IMR-90 (cell line): ENCODE measurements at regions not wholly inside any gene's neighbourhood (a gene's known extent, or its start where the extent isn't known, plus 50 kb on each side); places are given as distances from the start of the nearest gene placed in this dataset.

Experiments used
- ATAC-seq: fragments of 200-7000 bp; cut with Tn5 transposase; 2 replicates; pipeline ENCODE4 v1.9.1; 2020; ENCODE audit warnings: low read depth, mild to moderate bottlenecking, moderate library complexity
- BruUV-seq: library from RNA; stranded (reverse); fragments of 400-500 nt; replicated peaks from 2 replicates; lab custom pipeline; 2021; lab: Mats Ljungman, UMichigan
- CTCF ChIA-PET: fragments of 300-600 bp; formaldehyde crosslinking; extraction: SDS; loops from one replicate; lab custom pipeline; 2021; ENCODE audit warnings: antibody characterized with exemption; lab: Yijun Ruan, JAX
- POLR2A ChIA-PET: fragments of 300-600 bp; sonication (Branson Sonifier 250); formaldehyde crosslinking; loops from one replicate; lab custom pipeline; 2022; ENCODE audit warnings: antibody characterized with exemption; ENCODE audit not compliant: unreplicated experiment; lab: Charles Lee
- DNase-seq: peaks from one replicate; pipeline ENCODE4 v3.0.0; 2013
- H2AFZ ChIP-seq: replicated peaks from 2 replicates; pipeline ENCODE3; 2013; ENCODE audit warnings: low read length, mild to moderate bottlenecking; ENCODE audit not compliant: poor library complexity
- H2AK5ac ChIP-seq: 2 replicates; pipeline ENCODE4 v1.6.1; 2013; ENCODE audit warnings: low read depth, low read length, inconsistent platforms
- H2AK9ac ChIP-seq: replicated peaks from 2 replicates; pipeline ENCODE3; 2013; ENCODE audit warnings: mild to moderate bottlenecking, low read depth, low read length, moderate library complexity; ENCODE audit not compliant: poor library complexity
- H2BK120ac ChIP-seq: 2 replicates; pipeline ENCODE4 v1.6.1; 2013; ENCODE audit warnings: low read depth, low read length, inconsistent platforms
- H2BK15ac ChIP-seq: 3 replicates; pipeline ENCODE4 v1.6.1; 2013; ENCODE audit warnings: low read depth, low read length, inconsistent platforms
- H2BK20ac ChIP-seq: 2 replicates; pipeline ENCODE4 v1.6.1; 2013; ENCODE audit warnings: low read depth, mild to moderate bottlenecking, inconsistent platforms, low read length, moderate library complexity
- H2BK5ac ChIP-seq: 2 replicates; pipeline ENCODE4 v1.6.1; 2013; ENCODE audit warnings: mild to moderate bottlenecking, low read depth, low read length, inconsistent platforms; ENCODE audit not compliant: poor library complexity, severe bottlenecking
- H3K14ac ChIP-seq: replicated peaks from 2 replicates; pipeline ENCODE4 v1.6.1; 2013; ENCODE audit warnings: low read depth, low read length, inconsistent platforms
- H3K18ac ChIP-seq: 2 replicates; pipeline ENCODE4 v1.6.1; 2013; ENCODE audit warnings: low read depth, low read length, control low read depth
- H3K23ac ChIP-seq: 2 replicates; pipeline ENCODE4 v1.6.1; 2013; ENCODE audit warnings: low read depth, low read length, inconsistent platforms
- H3K27ac ChIP-seq: 2 replicates; pipeline ENCODE4 v1.5.1; 2013; ENCODE audit warnings: mild to moderate bottlenecking, control low read depth, low read length; ENCODE audit not compliant: insufficient read depth
- H3K27me3 ChIP-seq: 2 replicates; pipeline ENCODE4 v1.6.1; 2013; ENCODE audit warnings: low read length; ENCODE audit not compliant: control insufficient read depth, insufficient read depth
- H3K36me3 ChIP-seq: 2 replicates; pipeline ENCODE4 v1.6.1; 2013; ENCODE audit warnings: low read length, mixed read lengths; ENCODE audit not compliant: control insufficient read depth, insufficient read depth
- H3K4ac ChIP-seq: 2 replicates; pipeline ENCODE4 v1.6.1; 2013; ENCODE audit warnings: low read depth, low read length, inconsistent platforms
- H3K4me1 ChIP-seq: 2 replicates; pipeline ENCODE4 v1.6.1; 2013; ENCODE audit warnings: low read length, mixed read lengths; ENCODE audit not compliant: control insufficient read depth, insufficient read depth
- H3K4me2 ChIP-seq: 2 replicates; pipeline ENCODE4 v1.6.1; 2013; ENCODE audit warnings: low read depth, mild to moderate bottlenecking, control low read depth, low read length, moderate library complexity
- H3K4me3 ChIP-seq: 2 replicates; pipeline ENCODE4 v1.5.1; 2013; ENCODE audit warnings: low read depth, mild to moderate bottlenecking, control low read depth, low read length, moderate library complexity; ENCODE audit not compliant: insufficient read depth
- H3K56ac ChIP-seq: 2 replicates; pipeline ENCODE4 v1.6.1; 2013; ENCODE audit warnings: low read length, inconsistent platforms; ENCODE audit not compliant: insufficient read depth; ENCODE audit errors: extremely low read depth
- H3K79me1 ChIP-seq, 2 experiments: 2 replicates each; pipeline ENCODE4 v1.6.1; 2013; ENCODE audit warnings: low read length in 2 of 2, inconsistent platforms in 1 of 2, low read depth in 1 of 2
- H3K9ac ChIP-seq: 2 replicates; pipeline ENCODE4 v1.6.1; 2013; ENCODE audit warnings: low read depth, low read length, control low read depth
- H3K9me1 ChIP-seq: 2 replicates; pipeline ENCODE4 v1.6.1; 2013; ENCODE audit warnings: low read length, inconsistent platforms; ENCODE audit not compliant: insufficient read depth
- H3K9me3 ChIP-seq: 2 replicates; pipeline ENCODE4 v1.6.1; 2013; ENCODE audit warnings: low read length; ENCODE audit not compliant: control insufficient read depth, insufficient read depth
- H4K20me1 ChIP-seq: 2 replicates; pipeline ENCODE4 v1.6.1; 2013; ENCODE audit warnings: low read length, inconsistent platforms; ENCODE audit not compliant: insufficient read depth
- H4K5ac ChIP-seq: 2 replicates; pipeline ENCODE4 v1.6.1; 2013; ENCODE audit warnings: mild to moderate bottlenecking, low read depth, low read length, control low read depth
- H4K8ac ChIP-seq, 2 experiments: 2 replicates each; pipeline ENCODE4 v1.6.1; 2013; ENCODE audit warnings: low read depth in 2 of 2, low read length in 2 of 2, control low read depth in 1 of 2, inconsistent platforms in 1 of 2
- H4K91ac ChIP-seq: 2 replicates; pipeline ENCODE4 v1.6.1; 2013; ENCODE audit warnings: low read depth, low read length, inconsistent platforms; ENCODE audit not compliant: insufficient read depth
- BHLHE40 ChIP-seq: fragments of 150-350 bp; IDR thresholded peaks from 2 replicates; pipeline ENCODE4 v1.6.1; 2016; ENCODE audit warnings: mild to moderate bottlenecking, low read depth, low read length
- CHD1 ChIP-seq: IDR thresholded peaks from 2 replicates; pipeline ENCODE4 v1.6.1; 2012; ENCODE audit warnings: low read depth, low read length, improper control_type of control experiment
- CTCF ChIP-seq: conservative IDR thresholded peaks from 2 replicates; pipeline ENCODE4 v1.5.1; 2012; ENCODE audit warnings: mild to moderate bottlenecking, low read depth, low read length, improper control_type of control experiment
- MAFK ChIP-seq: IDR thresholded peaks from 2 replicates; pipeline ENCODE4 v1.6.1; 2012; ENCODE audit warnings: low read depth, low read length, improper control_type of control experiment
- MAZ ChIP-seq: IDR thresholded peaks from 2 replicates; pipeline ENCODE4 v1.6.1; 2012; ENCODE audit warnings: low read depth, mild to moderate bottlenecking, low read length, improper control_type of control experiment, moderate library complexity, borderline replicate concordance
- MXI1 ChIP-seq: IDR thresholded peaks from 2 replicates; pipeline ENCODE4 v1.6.1; 2012; ENCODE audit warnings: low read depth, mild to moderate bottlenecking, low read length, moderate library complexity, borderline replicate concordance
- NFE2L2 ChIP-seq: fragments of 150-350 bp; IDR thresholded peaks from 2 replicates; pipeline ENCODE4 v1.6.1; 2016; ENCODE audit warnings: low read depth, mild to moderate bottlenecking, low read length
- POLR2A ChIP-seq: IDR thresholded peaks from 2 replicates; pipeline ENCODE4 v1.6.1; 2012; ENCODE audit warnings: mild to moderate bottlenecking, low read depth, low read length
- RAD21 ChIP-seq: IDR thresholded peaks from 2 replicates; pipeline ENCODE4 v1.6.1; 2012; ENCODE audit warnings: low read length, improper control_type of control experiment
- RCOR1 ChIP-seq: IDR thresholded peaks from 2 replicates; pipeline ENCODE4 v1.6.1; 2012; ENCODE audit warnings: mild to moderate bottlenecking, low read length, improper control_type of control experiment; ENCODE audit not compliant: insufficient replicate concordance
- RFX5 ChIP-seq: IDR thresholded peaks from 2 replicates; pipeline ENCODE4 v1.8.0; 2012; ENCODE audit warnings: low read depth, mild to moderate bottlenecking, low read length, moderate library complexity
- SMC3 ChIP-seq: fragments of 150-350 bp; IDR thresholded peaks from 2 replicates; pipeline ENCODE4 v1.6.1; 2016; ENCODE audit warnings: low read depth, mild to moderate bottlenecking, antibody characterized with exemption, low read length, moderate library complexity
- WGBS, 2 experiments: methylation state at CpG; one replicate each; pipeline versions ENCODE4 v1.1.5 to v1.1.7; 2013; ENCODE audit warnings: missing lambda C conversion rate in 2 of 2; ENCODE audit not compliant: insufficient read length in 1 of 2; ENCODE audit errors: extremely low coverage in 2 of 2; 5-methylcytosine and 5-hydroxymethylcytosine counted together
- dilution Hi-C: fragments of 300-500 bp; cut with HindIII; formaldehyde crosslinking; loops from one replicate; pipeline ENCODE4 v1.14.3; 2018; ENCODE audit warnings: low sequenced_read_pairs; ENCODE audit not compliant: unreplicated experiment
- in situ Hi-C: fragments of 300-500 bp; cut with MboI; formaldehyde crosslinking; loops from 3 replicates; pipeline ENCODE4 v1.14.3; 2019; ENCODE audit warnings: low sequenced_read_pairs, inconsistent platforms, mixed read lengths
- intact Hi-C: fragments of 100-400 bp; cut with micrococcal nuclease; formaldehyde crosslinking; loops from 2 replicates; pipeline ENCODE4 v1.10.0; 2022
- TF ChIP-seq, protein P1 (sequence below): fragments of 150-350 bp; IDR thresholded peaks from 2 replicates; pipeline ENCODE4 v1.6.1; 2016; ENCODE audit warnings: low read depth, mild to moderate bottlenecking, low read length, moderate library complexity, borderline replicate concordance

GRCh38 chr2:158042245-158042644 is 59.4 kb upstream of the UPP2 start:
- Histone ChIP-seq H3K9me1 (no peaks in the 10 kb centered on the region), H4K20me1 (no peaks in the 10 kb centered on the region), H4K8ac (no peak overlapping the region), H3K79me1 (no peaks in the 10 kb centered on the region), H3K27ac (no peak overlapping the region), H2AK9ac (no peak overlapping the region), H3K14ac (no peak overlapping the region), H3K4me3 (no peak overlapping the region), H2AFZ (no peak overlapping the region), H2BK15ac (no peak overlapping the region), H4K5ac (no peak overlapping the region), H2BK20ac (no peak overlapping the region), H3K27me3 (peaks cover 3% of the 10 kb centered on the region), H3K9me3 (no peaks in the 10 kb centered on the region), H3K23ac (no peak overlapping the region), H4K91ac (no peak overlapping the region), H2AK5ac (no peak overlapping the region), H3K4ac (no peak overlapping the region), H3K56ac (no peak overlapping the region), H3K36me3 (no peaks in the 10 kb centered on the region), H2BK5ac (no peak overlapping the region), H2BK120ac (no peak overlapping the region), H3K18ac (no peak overlapping the region), H3K4me1 (no peaks in the 10 kb centered on the region), H3K9ac (no peak overlapping the region), H3K4me2 (no peak overlapping the region)
- DNase-seq (no peak), ATAC-seq (no peak)
- TF ChIP-seq MAFK (no peak), MXI1 (no peak), SMC3 (no peak), MAZ (no peak), POLR2A (no peak), BHLHE40 (no peak), RCOR1 (no peak), CTCF (no peak), RFX5 (no peak), NFE2L2 (no peak), RAD21 (no peak), CHD1 (no peak)
- TF ChIP-seq, protein P1, sequence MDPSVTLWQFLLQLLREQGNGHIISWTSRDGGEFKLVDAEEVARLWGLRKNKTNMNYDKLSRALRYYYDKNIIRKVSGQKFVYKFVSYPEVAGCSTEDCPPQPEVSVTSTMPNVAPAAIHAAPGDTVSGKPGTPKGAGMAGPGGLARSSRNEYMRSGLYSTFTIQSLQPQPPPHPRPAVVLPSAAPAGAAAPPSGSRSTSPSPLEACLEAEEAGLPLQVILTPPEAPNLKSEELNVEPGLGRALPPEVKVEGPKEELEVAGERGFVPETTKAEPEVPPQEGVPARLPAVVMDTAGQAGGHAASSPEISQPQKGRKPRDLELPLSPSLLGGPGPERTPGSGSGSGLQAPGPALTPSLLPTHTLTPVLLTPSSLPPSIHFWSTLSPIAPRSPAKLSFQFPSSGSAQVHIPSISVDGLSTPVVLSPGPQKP, result no peak
- dilution Hi-C loops (no loop called here), intact Hi-C loops (no loop called here), in situ Hi-C loops (no loop called here)
- ChIA-PET POLR2A (no interaction called here), CTCF (no interaction called here)
- WGBS, 2 experiments, result no CpG with 5 or more reads among the region's 2 CpGs
- BruUV-seq, result no TSS peak
